Activated CD4-positive, alpha-beta T cell treated with anti-CD3 and anti-CD28 coated beads, Interleukin-2, amount 50 U/mL, for 24 hours (primary cell): ENCODE measurements at regions not wholly inside any gene's neighbourhood (a gene's known extent, or its start where the extent isn't known, plus 50 kb on each side); places are given as distances from the start of the nearest gene placed in this dataset.
"Not testable (repeated sequence)": the region's sequence is repeated elsewhere in the genome, so short reads cannot be mapped to it uniquely, and the experiment has no call there.

Experiments used
- DNase-seq, 2 donors: peaks; one replicate each; pipeline ENCODE4 v3.0.0-alpha.2; 2020; ENCODE audit warnings: low read depth in 1 of 2, low spot score in 1 of 2

DNA sequence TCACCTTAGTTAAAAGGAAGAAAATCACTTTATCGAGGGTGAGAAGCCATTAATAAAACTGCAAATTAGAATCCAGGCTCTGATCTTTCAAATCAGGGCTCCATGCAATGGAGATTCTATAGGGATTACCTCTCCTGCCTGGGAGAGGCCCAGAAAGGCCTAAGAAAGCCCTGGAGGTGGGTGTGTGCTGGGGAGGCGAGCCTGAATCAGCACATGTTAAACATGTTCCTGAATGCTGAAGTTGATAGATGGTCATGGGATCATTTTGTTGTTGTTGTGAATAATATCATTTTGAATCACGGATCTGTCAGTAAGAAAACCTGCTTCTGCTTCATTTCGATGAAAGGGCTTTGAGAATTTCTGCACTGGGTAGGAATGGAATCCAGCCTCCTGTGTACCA is 254.3 kb downstream of the ACKR3 start:
- DNase-seq, result no peak

DNA sequence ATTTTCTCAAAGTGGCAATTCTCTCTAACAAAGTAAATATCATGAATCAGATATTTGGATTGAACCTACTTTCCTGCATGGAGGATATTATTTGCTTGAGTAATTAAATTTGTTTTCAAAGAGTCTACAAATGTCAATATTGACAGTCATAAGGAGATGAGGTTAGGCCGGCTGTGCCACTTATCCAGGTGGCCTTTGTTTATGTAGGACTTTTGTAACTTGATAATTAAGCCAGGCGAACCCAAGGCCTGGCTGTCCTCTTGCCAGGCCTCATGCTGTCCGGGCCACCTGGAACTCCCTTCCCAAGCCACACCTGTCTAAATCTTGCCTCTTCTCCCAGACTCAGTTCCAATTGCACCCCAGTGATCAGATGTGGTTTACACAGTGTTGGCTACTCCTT is 255.2 kb downstream of the ACKR3 start:
- DNase-seq, result no peak

DNA sequence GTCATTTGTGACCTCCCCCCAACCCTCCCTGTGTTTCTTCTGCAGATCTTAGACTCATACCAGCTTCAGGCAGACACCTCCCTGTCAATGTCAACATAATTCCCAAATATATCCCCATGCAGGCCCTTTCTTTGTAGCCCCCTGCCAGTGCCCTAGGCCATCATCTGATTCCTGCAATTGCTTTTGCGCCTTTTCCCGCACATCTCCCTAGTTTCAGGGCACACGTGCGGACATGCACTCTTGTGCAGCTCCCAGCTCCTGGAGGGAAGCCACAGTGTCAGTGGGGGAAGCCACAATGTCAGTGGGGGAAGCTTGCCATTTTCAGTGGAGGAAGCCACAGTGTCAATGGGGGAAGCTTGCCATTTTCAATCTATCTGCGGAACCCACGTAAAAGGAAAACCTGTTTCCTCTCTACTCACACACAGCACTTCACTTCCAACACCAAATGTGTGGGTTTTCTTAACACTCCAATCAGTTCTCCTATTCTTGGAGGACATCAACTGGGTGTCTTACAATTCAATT is 256.4 kb downstream of the ACKR3 start:
- DNase-seq, result no peak

DNA sequence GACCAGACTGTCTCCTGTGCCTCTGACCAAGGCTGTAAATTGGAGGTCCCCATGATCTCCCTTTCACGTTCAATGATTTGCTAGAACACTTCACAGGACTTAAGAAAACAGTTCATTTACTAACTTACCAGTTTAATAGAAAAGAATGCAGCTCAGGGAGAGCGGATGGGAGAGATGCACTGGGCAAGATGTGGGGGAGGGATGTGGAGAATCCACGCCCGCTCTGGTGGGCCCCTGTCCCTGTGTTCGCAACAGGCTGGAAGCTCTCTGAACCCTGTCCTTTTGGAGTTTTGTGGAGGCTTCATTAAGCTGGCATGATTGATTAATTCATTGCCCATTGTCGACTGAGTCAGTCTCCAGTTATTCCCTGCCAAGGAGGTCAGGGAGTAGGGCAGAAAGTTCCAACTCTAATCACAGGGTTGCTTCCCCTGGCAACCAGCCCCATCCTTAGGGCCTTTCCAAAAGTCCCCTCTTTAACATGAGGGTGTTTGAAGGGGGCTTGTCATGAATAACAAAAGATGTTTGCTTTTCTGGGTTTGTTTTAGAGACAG is 257.1 kb downstream of the ACKR3 start:
- DNase-seq, result no peak

DNA sequence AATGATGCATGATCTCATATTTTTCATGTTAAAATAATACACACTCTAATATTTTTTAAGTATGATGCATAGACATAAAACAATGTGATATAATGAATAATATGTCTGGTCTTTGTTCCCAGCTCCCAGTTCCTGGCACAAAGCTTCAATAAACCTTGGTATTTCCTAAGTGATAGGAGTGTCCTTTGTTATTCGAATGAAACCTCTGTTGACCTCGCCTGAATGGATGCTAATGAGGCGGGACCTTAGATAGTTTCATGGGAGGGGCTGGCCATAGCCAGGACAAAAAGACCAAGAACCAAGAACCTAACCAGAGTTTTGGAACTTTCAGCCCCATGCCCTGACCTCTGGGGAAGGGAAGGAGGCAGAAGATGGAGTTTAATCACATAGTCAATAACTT is 257.7 kb upstream of the COPS8 start:
- DNase-seq, result no peak

DNA sequence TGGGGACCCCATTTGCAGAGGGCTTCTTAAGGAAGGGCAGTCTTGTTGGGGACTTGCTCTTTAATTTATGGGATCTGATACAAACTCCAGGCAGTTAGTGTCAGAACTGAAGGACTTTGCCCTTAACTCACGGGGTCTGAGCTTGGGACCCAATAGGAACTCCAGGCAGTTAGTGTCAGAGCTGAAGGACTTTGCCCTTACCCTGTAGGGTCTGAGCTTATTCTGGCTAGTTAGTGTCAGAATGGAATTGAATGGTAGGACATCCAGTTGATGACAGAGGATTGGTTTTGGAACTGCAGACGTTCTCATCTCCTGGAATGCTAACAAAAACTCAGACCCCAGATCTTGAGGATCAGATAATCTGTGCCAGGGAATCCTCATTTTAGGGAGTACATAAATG is 256.9 kb upstream of the COPS8 start:
- no peak for DNase-seq

GRCh38 chr2:236830926-236831325 is 254.8 kb upstream of the COPS8 start:
- DNase-seq, result no peak

- no peak for DNase-seq
These were observed 254.0 kb upstream of the COPS8 start for GRCh38 chr2:236831698-236832097.

DNA sequence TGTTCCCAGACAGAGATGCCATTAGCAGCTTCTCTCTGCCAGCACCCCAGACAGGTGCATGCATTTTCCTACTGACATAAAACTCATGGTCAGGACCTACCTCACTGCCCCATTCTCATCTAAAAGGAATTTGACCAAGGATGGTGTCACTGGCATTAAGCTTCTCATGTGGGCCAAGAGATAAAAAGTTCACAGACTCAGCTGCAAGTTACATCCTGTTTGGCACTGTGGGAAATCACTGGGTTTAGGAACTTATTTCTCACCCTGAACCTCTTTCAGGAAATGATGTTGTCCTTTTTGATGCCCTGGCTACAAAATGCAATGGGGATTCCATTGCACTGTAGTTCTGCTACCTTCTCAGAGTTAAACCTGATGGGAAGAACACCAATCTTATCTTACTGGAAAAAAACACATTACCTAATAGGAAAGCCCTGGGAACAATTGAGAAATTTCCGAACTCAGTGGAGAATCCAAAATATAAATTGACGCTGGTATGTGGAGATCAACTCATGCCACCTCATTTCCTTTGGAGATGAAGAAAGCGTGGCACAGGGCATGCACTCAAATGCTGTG is 252.1 kb upstream of the COPS8 start:
- no peak for DNase-seq

GRCh38 chr2:236834284-236834683 is 251.4 kb upstream of the COPS8 start:
- no peak for DNase-seq

DNA sequence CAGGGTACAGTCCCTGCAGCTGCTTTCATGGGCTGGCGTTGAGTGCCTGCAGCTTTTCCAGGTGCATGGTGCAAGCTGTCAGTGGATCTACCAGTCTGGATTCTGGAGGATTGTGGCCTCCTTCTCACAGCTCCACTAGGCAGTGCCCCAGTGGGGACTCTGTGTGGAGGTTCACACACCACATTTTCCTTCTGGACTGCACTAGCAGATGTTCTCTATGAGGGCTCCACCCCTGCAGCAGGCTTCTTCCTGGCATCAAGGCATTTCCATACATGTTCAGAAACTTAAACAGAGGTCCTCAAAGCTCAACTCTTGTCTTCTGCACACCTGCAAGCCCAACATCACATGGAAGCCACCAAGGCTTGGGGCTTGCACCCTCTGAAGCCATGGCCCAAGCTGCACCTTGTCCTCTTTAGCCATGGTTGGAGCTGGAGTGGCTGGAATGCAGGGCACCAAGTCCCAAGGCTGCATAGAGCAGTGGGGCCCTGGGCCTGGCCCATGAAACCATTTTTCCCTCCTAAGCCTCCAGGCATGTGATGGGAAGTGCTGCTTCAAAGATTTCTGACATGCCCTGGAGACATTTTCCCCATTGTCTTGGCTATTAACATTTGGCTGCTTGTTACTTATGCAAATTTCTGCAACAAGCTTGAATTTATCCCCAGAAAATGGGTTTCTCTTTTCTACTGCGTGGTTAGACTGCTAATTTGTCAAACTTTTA is 250.2 kb upstream of the COPS8 start:
- DNase-seq, result no peak

DNA sequence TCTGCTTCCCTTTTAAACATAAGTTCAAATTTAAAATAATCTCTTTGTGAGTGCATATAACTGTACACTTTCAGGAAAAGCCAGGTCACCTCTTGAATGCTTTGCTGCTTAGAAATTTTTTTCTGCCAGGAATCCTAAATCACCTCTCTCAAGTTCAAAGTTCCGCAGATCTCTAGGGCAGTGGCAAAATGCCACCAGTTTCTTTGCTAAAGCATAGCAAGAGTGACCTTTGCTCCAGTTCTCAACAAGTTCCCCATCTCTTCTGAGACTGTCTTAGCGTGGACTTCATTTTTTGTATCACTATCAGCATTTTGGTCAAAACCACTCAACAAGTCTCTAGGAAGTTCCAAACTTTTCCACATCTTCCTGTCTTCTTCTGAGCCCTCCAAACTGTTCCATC is 249.7 kb upstream of the COPS8 start:
- not testable (repeated sequence) for DNase-seq

DNA sequence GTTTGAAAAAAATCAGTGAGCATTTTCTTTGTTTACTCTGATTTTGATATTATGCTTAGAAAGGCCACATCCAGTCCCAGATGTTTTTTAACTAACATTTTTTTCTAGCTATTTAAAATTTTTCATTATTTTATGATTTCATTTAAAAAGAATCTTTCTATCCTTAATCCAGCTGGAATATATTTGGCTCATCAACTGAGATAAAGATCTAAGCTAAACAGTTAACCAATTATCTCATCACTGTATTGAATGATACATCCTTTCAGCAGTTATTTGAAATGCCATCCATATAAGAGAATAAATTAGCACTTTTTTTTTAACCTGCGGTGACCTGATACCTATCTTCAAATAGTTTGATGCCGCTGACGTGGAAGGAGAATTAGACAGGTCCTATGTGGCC is 245.5 kb upstream of the COPS8 start:
- no peak for DNase-seq

- DNase-seq, result no peak
These were observed 244.8 kb upstream of the COPS8 start for GRCh38 chr2:236840857-236841256.

DNA sequence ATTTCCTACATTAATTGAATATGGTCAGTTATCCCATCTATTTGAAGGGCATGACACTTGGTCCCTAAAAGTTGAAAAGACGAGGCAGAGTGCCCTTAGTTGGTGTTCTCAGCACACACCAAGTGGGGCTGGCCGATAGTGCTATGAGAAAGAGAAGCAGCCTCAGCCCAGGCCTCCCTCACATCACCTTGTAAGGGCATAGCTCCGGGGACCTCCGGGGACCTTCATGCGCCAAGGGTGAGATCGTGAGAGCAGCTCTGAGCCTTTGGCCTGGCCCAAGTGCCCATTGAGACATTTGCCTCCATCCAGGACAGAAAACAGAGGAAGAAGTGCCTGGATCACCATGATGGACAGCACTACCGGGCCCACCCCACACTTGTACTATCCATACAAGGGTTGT is 244.3 kb upstream of the COPS8 start:
- no peak for DNase-seq

GRCh38 chr2:236843161-236843968 is 242.3 kb upstream of the COPS8 start:
- no peak for DNase-seq

DNA sequence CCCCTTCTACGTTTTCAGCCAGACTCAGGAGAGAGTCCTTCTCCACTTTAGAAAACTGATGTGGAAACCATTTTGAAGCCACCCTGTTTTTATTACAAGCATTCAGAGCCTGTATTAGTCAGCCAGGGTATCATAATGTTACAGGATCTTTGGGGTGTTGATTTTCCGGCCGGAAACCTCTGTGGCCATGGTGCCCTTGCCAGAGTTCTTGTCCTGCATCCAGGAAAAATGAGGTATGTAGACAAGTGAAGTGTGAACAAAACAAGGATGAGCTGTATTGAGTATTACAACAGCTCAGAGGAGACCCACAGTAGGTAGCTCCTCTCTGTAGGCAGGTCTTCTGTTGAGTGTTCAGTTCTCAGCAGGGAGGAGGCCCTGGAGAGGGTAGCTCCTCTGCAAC is 241.0 kb upstream of the COPS8 start:
- DNase-seq, result no peak

DNA sequence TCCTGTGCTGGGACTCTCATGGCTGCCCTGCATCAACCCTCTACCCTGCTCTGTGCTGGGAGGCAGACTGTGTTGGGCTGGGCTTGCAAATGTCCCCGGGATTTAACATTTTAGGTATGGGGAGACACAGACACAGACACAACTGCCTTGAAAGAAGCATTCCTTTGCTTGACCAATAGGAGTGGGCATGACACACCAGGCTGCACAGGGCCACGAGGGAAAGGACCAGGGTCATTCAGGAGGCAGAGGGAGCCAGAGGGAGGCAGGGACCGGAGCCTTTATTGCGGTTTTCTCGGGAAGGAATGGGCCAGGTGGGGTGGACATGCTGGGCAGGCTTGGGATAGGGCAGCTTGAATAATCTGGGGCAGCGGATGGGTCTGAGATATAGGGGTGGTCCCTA is 238.7 kb upstream of the COPS8 start:
- no peak for DNase-seq

GRCh38 chr2:236847538-236848263 is 238.0 kb upstream of the COPS8 start:
- DNase-seq, result no peak

DNA sequence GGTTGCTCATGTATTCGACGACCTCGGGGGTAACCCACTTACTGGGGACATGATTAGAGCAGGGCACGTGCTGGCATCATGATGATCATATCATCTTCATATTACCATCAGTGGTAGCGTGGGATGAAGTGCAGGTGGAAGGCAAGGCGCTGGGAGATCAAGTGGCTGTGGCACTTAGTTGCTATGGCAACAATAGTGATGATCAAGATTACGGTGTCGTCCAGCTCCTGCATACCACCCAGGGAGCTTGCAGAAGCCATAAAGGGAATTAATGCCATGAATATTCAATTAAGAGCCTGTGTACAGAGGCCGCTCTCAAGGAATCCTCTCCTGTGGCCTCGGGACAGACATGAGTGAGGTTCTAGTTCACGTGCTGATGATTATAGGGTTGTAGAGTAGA is 237.2 kb upstream of the COPS8 start:
- no peak for DNase-seq

GRCh38 chr2:236849508-236849907 is 236.2 kb upstream of the COPS8 start:
- no peak for DNase-seq
